ENCODE measurements at regions not wholly inside any gene's neighbourhood (a gene's known extent, or its start where the extent isn't known, plus 50 kb on each side); places are given as distances from the start of the nearest gene placed in this dataset.
"Not testable (repeated sequence)": the region's sequence is repeated elsewhere in the genome, so short reads cannot be mapped to it uniquely, and the experiment has no call there.

DNA sequence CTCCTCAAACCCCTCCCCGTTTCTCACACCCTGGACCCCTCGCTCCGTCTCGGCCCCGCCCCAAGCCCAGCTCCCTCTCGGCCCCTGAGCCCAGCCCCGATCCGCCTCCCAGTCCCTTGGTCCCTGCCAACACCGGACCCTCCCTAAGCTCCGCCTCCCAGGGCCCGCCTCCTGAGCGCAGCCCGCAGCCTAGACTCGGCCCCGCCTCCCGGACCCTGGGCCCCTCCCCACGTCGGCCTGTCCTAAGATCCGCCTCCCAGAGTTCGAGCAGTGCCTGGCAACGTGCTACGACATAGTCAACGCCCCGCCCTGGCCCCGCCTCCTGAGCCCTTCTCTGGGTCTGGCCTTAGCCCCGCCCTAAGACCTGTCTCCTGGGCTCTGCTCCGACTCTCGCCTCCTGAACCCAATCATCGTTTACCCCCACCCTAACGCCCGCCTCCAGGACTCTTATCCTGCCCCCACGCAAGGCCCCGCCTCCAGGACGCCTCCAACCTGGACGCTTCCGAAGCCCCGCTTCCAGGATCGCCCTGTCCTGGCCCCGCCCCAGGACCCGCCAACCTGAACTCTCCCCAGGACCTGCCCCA, 53.1 kb upstream of the ROPN1B start:
- DNase-seq (ENCODE audit: low spot score), result peak; percentile 100

DNA sequence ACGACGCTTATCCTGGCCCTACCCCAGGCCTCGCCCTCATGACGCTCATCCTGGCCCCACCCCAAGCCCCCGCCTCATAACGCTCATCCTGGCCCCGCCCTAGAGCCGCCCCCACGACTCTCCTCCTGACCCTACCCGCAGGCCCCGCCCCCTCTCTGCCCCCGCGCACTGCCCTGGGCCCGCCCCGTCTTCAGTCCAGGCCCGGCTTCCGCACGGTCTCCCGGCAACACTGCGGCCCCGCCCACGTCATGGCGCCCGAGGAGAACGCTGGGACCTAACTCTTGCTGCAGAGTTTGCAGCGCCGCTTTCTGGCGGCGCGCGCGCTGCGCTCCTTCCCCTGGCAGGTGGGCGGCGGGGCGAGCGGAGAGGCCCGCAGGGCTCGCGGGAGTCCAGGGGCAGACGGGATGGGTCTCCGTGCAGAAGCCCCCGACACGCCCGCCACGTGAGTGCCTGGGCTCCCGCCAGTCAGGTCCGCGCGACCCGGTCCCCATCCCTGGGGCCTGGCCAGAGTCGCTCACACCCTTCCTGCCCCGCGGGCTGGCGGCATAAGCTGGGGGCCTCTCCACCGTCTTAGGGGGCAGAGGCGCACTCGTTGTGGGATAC, 52.5 kb upstream of the ROPN1B start:
- DNase-seq (ENCODE audit: low spot score), result peak; percentile 98

DNA sequence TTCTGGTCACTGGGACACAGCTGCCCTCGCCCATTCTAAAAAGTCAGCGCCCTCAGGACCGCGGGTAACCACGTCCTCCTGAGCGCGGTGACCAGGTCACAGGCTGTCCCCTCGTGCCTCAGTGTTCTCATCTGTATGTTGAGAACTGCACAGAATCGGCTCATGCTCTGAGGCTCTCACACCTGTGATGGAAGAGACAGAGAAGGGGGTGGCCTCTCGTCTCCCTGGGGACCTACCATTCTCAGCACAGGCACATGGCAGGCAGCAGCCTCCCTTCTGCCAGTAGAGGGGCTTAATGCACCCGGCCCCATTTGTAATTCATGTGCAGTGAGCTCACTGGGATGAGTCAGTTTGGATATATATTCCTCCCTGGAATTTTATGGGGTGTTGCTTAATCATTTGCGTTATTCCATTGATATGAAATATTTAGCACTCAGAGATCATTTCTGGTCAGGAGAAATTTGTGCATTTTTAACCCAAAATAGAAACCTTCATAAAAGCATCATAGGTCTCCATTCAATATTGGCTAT, 51.9 kb upstream of the ROPN1B start:
- DNase-seq (ENCODE audit: low spot score), result peak; percentile 68

DNA sequence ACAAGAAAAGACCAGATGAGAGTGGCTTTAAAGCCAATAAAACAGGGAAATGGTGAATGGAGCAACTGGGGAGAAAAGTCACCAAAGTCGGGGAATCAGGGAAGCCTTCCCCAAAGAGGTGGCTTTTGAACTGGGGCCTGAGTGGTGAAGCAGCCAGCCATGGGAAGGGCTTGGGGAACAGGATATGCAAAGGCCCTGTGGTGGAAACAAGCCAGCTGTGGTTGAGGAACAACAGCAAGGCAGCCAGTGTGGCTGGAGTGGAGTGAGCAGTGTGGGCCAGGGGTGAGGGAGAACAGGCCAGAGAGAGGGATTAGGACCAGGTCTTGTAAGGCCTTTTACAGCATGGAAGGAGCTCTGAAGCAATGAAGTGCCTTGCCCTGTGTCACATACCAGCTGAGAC, 51.0 kb upstream of the ROPN1B start:
- DNase-seq (ENCODE audit: low spot score), result not testable (repeated sequence)

DNA sequence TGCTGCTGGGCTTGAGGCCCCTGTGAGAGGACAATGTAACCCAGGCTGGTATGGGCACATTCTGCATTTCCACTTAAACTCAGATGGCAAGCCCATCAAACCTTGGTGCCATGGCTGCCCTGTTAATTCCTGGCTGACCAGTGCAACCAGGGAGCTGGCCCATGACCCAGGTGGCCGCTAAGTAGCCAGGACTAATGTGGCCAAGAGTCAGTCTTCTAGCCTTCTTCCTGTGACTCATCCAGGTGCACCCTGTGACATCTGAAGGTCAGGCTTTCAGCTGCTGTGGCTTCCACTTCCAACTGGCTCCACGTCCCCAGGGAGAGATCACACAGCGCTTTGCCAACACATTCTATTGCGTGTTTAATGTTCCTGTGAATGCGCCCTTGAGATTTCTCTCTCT, 50.5 kb upstream of the ROPN1B start:
- DNase-seq (ENCODE audit: low spot score), result not testable (repeated sequence)

DNA sequence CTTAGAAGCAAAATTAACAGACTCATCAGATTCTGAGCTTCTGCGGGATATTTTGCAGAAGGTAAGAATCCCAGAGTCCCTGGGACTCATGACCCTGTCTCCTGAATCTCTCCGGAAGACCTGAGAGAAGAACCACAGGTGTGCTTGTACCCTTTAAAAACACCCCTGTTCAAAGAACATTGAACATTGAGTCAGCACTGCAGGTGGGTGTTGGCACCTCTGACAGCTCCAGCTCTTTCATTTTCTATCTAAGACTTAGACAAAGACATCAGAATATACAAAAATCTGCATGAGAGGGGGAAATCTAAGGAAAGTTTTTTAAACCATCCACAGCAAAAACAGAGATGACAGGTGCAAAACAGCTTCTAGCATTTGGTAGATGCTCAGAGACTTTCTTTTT, 50.1 kb upstream of the ROPN1B start:
- not testable (repeated sequence) for DNase-seq (ENCODE audit: low spot score)

Measured in umbilical cord (tissue), 1 donor.